ENCODE measurements at regions not wholly inside any gene's neighbourhood (a gene's known extent, or its start where the extent isn't known, plus 50 kb on each side); places are given as distances from the start of the nearest gene placed in this dataset.

DNA sequence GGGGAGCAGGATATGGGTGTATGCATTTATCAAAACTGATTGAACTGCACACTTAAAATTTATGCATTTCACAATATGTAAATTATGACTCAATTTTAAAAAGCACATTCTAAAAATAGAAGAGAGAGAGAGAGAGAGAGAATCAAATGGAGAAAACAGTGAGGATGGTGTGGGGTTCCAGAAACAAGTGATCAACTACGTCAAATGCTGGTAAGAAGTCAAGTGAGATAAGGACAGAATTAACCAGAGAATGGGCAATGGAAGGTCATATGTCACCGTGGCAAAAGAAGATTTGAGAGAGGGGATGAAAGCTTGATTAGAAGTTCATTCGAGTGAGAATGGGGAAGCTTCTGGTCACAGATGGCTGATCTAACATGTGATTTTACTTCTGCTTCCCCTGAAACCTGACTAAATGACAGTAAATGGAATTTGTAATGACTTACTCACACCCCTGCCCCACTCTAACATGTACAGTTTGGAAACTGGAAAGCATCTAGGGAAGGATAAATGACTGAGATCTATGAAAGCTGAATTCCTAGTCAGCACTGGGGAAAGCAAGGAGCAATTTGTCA, 276.5 kb upstream of the AMIGO2 start:
- 83 to 92% methylated on average over 3 of the region's 3 CpGs for WGBS, 2 experiments (ENCODE audit: insufficient coverage in 1 of 2, insufficient read length in 1 of 2)
- Histone ChIP-seq H3K4me1 (ENCODE audit: control insufficient read depth, insufficient read depth, low read length) (no peaks in the 10 kb centered on the region), H3K9me3 (ENCODE audit: control insufficient read depth, low read length) (peaks cover 10% of the 10 kb centered on the region), H3K9ac (ENCODE audit: extremely low read depth, low read length, poor library complexity, severe bottlenecking) (no peak overlapping the region), H3K4me3 (ENCODE audit: low read length) (no peak overlapping the region), H3K27me3 (ENCODE audit: control insufficient read depth, insufficient read depth, low read length, poor library complexity, severe bottlenecking) (no peaks in the 10 kb centered on the region), H3K27ac (ENCODE audit: low read depth, low read length) (no peak overlapping the region), H3K36me3 (ENCODE audit: control insufficient read depth, insufficient read depth, low read length) (no peaks in the 10 kb centered on the region)
- Mint-ChIP-seq H3K27ac (no peak overlapping the region), H3K36me3 (ENCODE audit: low read depth) (no peaks in the 10 kb centered on the region), H3K9me3 (peaks cover 9% of the 10 kb centered on the region), H3K27me3 (ENCODE audit: insufficient read depth) (no peaks in the 10 kb centered on the region), H3K4me3 (no peak overlapping the region), H3K4me1 (peaks cover 11% of the 10 kb centered on the region)
- TF ChIP-seq, protein P1, sequence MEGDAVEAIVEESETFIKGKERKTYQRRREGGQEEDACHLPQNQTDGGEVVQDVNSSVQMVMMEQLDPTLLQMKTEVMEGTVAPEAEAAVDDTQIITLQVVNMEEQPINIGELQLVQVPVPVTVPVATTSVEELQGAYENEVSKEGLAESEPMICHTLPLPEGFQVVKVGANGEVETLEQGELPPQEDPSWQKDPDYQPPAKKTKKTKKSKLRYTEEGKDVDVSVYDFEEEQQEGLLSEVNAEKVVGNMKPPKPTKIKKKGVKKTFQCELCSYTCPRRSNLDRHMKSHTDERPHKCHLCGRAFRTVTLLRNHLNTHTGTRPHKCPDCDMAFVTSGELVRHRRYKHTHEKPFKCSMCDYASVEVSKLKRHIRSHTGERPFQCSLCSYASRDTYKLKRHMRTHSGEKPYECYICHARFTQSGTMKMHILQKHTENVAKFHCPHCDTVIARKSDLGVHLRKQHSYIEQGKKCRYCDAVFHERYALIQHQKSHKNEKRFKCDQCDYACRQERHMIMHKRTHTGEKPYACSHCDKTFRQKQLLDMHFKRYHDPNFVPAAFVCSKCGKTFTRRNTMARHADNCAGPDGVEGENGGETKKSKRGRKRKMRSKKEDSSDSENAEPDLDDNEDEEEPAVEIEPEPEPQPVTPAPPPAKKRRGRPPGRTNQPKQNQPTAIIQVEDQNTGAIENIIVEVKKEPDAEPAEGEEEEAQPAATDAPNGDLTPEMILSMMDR (conservative IDR thresholded peaks at IDR 0.05) = no peak
- no peak for DNase-seq

DNA sequence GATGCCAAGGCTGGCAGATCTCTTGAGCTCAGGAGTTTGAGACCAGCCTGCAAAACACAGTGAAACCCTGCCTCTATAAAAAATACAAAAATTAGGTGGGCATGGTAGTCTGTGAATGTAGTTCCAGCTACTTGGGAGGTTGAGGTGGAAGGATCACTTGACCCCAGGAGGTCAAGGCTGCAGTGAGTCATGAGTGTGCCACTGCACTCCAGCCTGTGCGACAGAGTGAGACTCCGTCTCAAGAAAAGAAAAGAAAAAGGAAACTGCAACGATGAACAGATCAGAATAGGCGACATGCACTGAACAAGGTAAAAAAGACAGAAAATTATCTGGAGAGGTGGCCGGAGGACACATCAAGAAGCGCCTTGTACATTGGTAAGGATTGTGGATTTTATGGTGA, 273.7 kb upstream of the AMIGO2 start:
- no peak overlapping the region for H3K27ac Mint-ChIP-seq

DNA sequence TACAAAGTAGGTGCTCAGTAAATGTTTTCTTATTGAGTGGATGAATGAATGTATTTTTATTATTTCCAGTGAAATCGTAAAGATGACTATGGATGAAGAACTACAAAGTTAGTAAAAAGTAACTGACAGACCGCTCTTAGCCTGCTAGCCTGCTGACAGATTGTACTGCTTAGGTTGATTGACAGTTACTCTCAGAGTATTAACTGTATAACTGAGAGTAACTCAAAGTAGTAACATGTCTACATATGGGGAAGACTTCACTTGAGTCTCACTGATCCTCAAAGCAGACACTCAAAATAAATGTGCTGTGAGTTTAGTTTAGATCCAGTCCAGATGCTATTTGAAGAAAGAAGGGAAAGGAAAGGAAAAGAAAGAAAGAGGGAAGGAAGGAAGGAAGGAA, 272.3 kb upstream of the AMIGO2 start:
- no peak overlapping the region for H3K27ac Mint-ChIP-seq
- TF ChIP-seq, protein P1 (conservative IDR thresholded peaks at IDR 0.05) = no peak

More for the DNA sequence above, 273.7 kb upstream of the AMIGO2 start:
- Histone ChIP-seq H3K27me3 (ENCODE audit: control insufficient read depth, insufficient read depth, low read length, poor library complexity, severe bottlenecking) (no peaks in the 10 kb centered on the region), H3K9ac (ENCODE audit: extremely low read depth, low read length, poor library complexity, severe bottlenecking) (no peak overlapping the region), H3K9me3 (ENCODE audit: control insufficient read depth, low read length) (peaks cover 6% of the 10 kb centered on the region), H3K36me3 (ENCODE audit: control insufficient read depth, insufficient read depth, low read length) (no peaks in the 10 kb centered on the region), H3K4me3 (ENCODE audit: low read length) (no peak overlapping the region), H3K27ac (ENCODE audit: low read depth, low read length) (no peak overlapping the region), H3K4me1 (ENCODE audit: control insufficient read depth, insufficient read depth, low read length) (no peaks in the 10 kb centered on the region)
- Mint-ChIP-seq H3K9me3 (peaks cover 3% of the 10 kb centered on the region), H3K27me3 (ENCODE audit: insufficient read depth) (no peaks in the 10 kb centered on the region), H3K4me1 (no peaks in the 10 kb centered on the region), H3K4me3 (no peak overlapping the region), H3K36me3 (ENCODE audit: low read depth) (no peaks in the 10 kb centered on the region)
- TF ChIP-seq, protein P1 (conservative IDR thresholded peaks at IDR 0.05) = no peak
- no peak for DNase-seq
- WGBS, 2 experiments (ENCODE audit: insufficient coverage in 1 of 2, insufficient read length in 1 of 2) = 84 to 85% methylated on average over 6 of the region's 6 CpGs

More for the DNA sequence above, 272.3 kb upstream of the AMIGO2 start:
- no peak for DNase-seq
- H3K36me3 ChIP-seq (ENCODE audit: control insufficient read depth, insufficient read depth, low read length) = no peaks in the 10 kb centered on the region
- Mint-ChIP-seq H3K9me3 (peaks cover 3% of the 10 kb centered on the region), H3K27me3 (ENCODE audit: insufficient read depth) (no peaks in the 10 kb centered on the region), H3K4me1 (no peaks in the 10 kb centered on the region), H3K4me3 (no peak overlapping the region), H3K36me3 (ENCODE audit: low read depth) (no peaks in the 10 kb centered on the region)
- H3K9me3 ChIP-seq (ENCODE audit: control insufficient read depth, low read length) = peaks cover 6% of the 10 kb centered on the region
- H3K9ac ChIP-seq (ENCODE audit: extremely low read depth, low read length, poor library complexity, severe bottlenecking) = no peak overlapping the region
- H3K27me3 ChIP-seq (ENCODE audit: control insufficient read depth, insufficient read depth, low read length, poor library complexity, severe bottlenecking) = no peaks in the 10 kb centered on the region
- no peaks in the 10 kb centered on the region for H3K4me1 ChIP-seq (ENCODE audit: control insufficient read depth, insufficient read depth, low read length)
- 89 to 91% methylated on average over 1 to 2 of the region's 2 CpGs for WGBS, 2 experiments (ENCODE audit: insufficient coverage in 1 of 2, insufficient read length in 1 of 2)
- H3K4me3 ChIP-seq (ENCODE audit: low read length) = no peak overlapping the region
- H3K27ac ChIP-seq (ENCODE audit: low read depth, low read length) = no peak overlapping the region

Data from endodermal cell (in vitro differentiated cells).